Adipocyte (in vitro differentiated cells): ENCODE measurements at regions not wholly inside any gene's neighbourhood (a gene's known extent, or its start where the extent isn't known, plus 50 kb on each side); places are given as distances from the start of the nearest gene placed in this dataset.

ENCODE experiments used
- DNase-seq: peaks from one replicate; pipeline ENCODE4 v3.0.0-alpha.2; 2015; ENCODE audit warnings: low read depth
- H3K27me3 ChIP-seq: replicated peaks from 2 replicates; pipeline ENCODE4 v1.7.0; 2013; ENCODE audit warnings: mild to moderate bottlenecking, low read length, moderate library complexity; ENCODE audit not compliant: control insufficient read depth, insufficient read depth
- H3K36me3 ChIP-seq: 2 replicates; pipeline ENCODE4 v1.7.0; 2013; ENCODE audit warnings: low read length, mild to moderate bottlenecking, moderate library complexity; ENCODE audit not compliant: control insufficient read depth, insufficient read depth, severe bottlenecking
- H3K4me1 ChIP-seq: 2 replicates; pipeline ENCODE4 v1.7.0; 2013; ENCODE audit warnings: mild to moderate bottlenecking, low read length, moderate library complexity; ENCODE audit not compliant: control insufficient read depth, insufficient read depth
- H3K4me3 ChIP-seq: 2 replicates; pipeline ENCODE4 v1.7.0; 2013; ENCODE audit warnings: mild to moderate bottlenecking, low read length, moderate library complexity
- H3K9ac ChIP-seq: 2 replicates; pipeline ENCODE4 v1.7.0; 2013; ENCODE audit warnings: mild to moderate bottlenecking, low read length, moderate library complexity
- H3K9me3 ChIP-seq: 2 replicates; pipeline ENCODE4 v1.7.0; 2013; ENCODE audit warnings: mild to moderate bottlenecking, low read length, moderate library complexity; ENCODE audit not compliant: control insufficient read depth

DNA sequence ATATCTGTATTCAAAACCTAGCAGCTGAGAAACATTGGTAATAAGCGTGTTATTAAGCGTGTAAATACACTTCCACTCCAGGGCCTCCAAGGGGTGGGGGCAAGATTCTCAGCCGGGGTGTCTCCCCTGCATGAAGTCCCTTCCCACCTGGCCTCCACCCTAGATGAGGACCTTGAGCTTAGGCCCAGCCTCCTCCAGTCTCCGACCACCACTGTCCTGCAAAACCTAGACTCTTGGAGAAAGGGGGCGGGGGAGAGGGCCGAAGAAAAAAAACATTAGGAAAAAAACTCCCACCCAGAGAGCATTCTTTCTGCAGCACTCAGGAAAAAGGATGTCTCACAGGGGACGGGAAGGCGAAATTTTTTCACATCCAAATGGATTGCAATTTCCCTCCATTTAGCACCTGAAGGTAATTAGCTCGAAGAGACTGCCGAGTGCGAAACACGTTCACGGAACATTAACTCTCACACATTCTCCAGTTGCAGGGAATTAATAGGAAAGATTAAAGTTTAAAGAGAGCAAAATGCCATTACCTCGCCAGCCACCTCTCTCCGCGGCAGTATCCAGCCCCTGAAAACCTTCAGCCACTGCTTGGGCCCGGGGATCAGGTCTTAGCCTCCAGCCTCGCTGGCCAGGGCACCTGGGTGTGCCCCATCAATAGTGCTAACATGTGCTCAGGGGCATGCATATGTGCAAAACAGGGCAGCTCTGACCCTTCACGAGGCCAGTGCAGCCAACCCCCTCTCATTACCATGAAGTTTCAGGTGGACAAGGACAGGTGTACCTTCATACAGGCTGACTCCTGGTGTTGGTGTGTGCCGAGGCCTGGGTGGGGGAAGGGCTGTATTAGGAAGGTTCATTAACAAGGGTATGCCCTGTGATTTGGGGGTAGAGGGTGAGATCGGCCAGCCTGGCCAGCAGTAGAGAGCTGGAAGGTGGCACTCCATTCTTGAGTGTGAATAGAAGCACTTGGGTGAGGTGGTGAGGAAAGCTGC is 77.2 kb downstream of the HIF1AN start:
- H3K36me3 ChIP-seq, result no peaks in the 10 kb centered on the region
- no peak overlapping the region for H3K4me3 ChIP-seq
- H3K27me3 ChIP-seq, result peaks cover 65% of the 10 kb centered on the region
- no peak overlapping the region for H3K9ac ChIP-seq
- H3K9me3 ChIP-seq, result peaks cover 2% of the 10 kb centered on the region
- H3K4me1 ChIP-seq, result no peaks in the 10 kb centered on the region
- no peak for DNase-seq

DNA sequence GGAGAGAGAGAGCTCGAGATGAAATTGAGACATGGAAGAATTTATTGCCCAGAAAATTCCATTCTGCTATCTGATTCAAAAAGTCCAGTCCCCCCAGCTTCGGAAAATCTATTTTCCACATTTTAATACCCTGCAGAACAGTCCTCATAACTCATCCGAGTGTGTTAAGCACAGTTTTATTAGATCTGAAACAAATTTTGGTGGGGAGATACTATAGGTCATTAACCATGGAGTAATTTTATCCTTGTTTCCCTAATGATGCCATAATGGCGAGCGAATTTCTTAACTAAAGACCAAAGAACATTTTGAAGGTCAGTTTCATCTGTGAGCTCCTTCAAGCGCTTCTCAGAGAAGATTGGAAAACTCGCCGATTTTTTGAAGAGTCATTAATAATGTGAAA is 78.1 kb downstream of the HIF1AN start:
- peaks cover 68% of the 10 kb centered on the region for H3K27me3 ChIP-seq

DNA sequence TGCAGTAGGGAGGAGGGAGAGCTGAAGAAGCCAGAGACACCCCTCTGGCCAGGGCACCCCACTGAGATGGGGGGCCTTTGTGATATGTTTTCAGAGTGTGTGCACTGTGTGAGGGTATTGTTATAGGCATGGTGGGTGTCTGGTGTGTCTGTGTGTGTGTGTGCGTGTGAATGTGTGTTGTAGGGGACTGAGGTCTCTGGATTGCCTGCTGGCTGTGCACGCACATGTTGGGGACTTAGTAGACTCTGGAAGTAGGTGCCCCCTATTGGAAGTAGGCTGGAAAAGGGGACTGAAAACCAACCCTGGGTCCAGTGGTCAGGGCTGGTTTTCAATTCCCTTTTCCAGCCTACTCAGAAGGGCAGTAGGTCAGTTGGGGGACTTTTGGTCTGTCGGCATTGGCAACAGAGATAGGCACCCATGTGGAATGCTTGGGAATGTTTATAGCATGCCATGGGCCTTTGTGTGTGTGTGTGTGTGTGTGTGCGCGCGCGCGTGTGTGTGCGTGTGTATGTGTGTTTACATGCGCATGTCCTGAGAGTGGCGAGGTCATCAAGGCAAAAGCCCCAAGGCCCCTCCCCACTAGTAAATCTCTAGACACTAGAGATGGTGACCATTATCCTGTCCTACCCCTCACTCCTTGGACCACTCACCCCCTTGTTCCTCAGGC is 78.8 kb downstream of the HIF1AN start:
- H3K4me3 ChIP-seq, result no peak overlapping the region
- H3K27me3 ChIP-seq, result peaks cover 66% of the 10 kb centered on the region
- no peaks in the 10 kb centered on the region for H3K36me3 ChIP-seq
- no peak for DNase-seq
- no peak overlapping the region for H3K9ac ChIP-seq
- no peaks in the 10 kb centered on the region for H3K9me3 ChIP-seq
- H3K4me1 ChIP-seq, result no peaks in the 10 kb centered on the region

More for the DNA sequence above, 78.1 kb downstream of the HIF1AN start:
- no peaks in the 10 kb centered on the region for H3K9me3 ChIP-seq
- no peak overlapping the region for H3K9ac ChIP-seq
- no peak for DNase-seq
- no peak overlapping the region for H3K4me3 ChIP-seq
- no peaks in the 10 kb centered on the region for H3K4me1 ChIP-seq
- H3K36me3 ChIP-seq, result no peaks in the 10 kb centered on the region

DNA sequence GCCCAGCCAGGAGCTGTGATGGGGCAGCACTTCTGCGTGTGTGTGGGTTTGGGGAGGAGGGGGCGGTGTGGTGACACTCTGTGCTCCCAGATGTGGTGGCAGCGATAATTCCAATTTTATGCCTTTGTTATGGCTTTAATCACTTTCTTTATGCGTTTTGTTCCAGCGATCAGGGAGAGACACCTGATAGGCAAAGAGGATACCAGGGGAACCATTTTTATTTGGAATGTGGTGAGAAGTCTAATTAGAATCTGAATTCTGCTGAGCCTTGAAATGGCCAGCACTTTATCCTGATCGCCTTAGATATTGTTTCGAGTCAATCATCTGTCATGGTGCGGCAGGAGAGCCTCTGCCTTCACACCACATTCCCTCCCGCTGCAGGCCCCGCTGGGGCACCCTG is 79.5 kb downstream of the HIF1AN start:
- no peaks in the 10 kb centered on the region for H3K36me3 ChIP-seq
- no peak overlapping the region for H3K9ac ChIP-seq
- H3K4me1 ChIP-seq, result no peaks in the 10 kb centered on the region
- no peak overlapping the region for H3K4me3 ChIP-seq
- peaks cover 68% of the 10 kb centered on the region for H3K27me3 ChIP-seq
- no peaks in the 10 kb centered on the region for H3K9me3 ChIP-seq
- DNase-seq, result no peak

DNA sequence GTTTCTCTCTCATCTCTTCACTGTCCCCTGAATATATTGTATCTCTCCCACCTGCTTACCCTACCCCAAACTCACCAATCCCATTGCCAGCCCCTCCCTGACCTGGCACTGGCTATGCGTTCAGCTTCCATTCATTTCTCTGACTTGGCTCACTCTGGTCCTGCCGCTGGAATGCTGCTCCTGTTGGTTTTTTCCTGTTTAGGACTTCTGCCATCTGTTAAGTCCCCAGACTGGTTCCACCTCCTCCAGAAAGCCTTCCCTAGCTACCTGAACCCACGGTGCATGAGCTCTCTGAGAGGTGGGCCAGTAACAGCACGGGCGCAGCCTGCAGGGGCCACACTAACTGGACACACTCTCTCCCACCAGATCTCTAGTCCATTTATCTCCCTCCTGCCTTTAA is 80.2 kb downstream of the HIF1AN start:
- DNase-seq, result no peak
- Histone ChIP-seq H3K36me3 (no peaks in the 10 kb centered on the region), H3K9me3 (no peaks in the 10 kb centered on the region), H3K9ac (no peak overlapping the region), H3K4me1 (no peaks in the 10 kb centered on the region), H3K4me3 (no peak overlapping the region), H3K27me3 (peaks cover 74% of the 10 kb centered on the region)

DNA sequence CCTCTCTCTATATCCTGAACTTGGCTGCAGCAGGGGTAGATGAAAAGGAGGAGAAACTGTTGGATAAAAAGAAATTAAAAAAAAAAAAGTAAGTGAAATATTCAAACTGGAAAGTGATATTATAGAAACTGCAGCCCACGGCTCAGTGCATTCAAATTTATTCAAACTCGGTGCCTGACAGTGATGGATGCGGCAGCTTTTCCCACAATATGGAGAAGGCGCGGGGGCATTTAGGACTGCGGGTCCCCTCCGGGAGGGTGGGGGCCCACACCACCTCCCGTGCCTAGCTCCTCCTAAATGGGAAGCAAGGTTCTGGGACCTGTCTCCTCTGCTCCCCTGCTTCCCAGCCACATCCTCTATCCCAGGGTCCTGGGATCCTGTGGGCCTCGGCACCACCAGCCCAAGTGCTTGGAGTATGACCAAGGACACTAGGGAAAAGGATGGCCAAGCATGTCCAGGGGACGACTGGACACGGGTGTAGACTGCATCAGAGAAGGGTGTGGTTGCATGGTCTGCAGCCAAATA is 82.4 kb downstream of the HIF1AN start:
- Histone ChIP-seq H3K4me1 (no peaks in the 10 kb centered on the region), H3K27me3 (peaks cover 77% of the 10 kb centered on the region), H3K4me3 (no peak overlapping the region), H3K36me3 (no peaks in the 10 kb centered on the region), H3K9me3 (no peaks in the 10 kb centered on the region), H3K9ac (no peak overlapping the region)
- DNase-seq, result no peak

DNA sequence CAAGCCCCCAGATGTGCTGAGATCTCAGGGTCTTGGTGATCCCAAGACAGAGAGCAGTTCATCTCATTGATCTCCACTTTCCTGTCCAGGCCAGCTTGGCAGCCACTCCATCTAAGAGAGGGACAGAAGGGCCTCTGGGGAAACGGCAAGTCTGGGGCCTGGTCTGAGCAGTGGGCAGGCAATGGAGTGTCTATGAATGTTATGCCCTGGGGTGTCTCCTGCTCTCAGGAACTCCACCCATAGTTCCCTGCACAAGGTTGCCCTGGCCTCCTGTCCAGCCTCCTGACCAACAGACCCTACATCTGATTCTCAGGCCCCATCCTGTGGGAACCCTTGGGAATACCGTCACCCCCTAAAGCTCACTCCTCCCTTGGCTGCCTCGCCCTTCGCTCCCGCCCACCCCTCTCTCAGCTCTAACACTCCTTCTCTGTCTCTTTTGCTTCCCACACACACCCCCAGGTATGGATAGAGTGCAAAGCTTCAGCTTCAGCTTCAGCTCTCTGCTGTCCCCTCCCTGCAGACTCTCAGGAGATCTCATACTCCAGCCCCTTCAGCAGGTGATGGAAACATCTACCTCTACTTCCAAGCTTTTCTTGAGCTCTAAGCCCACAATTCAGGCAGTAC is 83.0 kb downstream of the HIF1AN start:
- H3K4me3 ChIP-seq, result no peak overlapping the region
- H3K27me3 ChIP-seq, result peaks cover 75% of the 10 kb centered on the region
- no peak for DNase-seq
- no peaks in the 10 kb centered on the region for H3K4me1 ChIP-seq
- H3K9me3 ChIP-seq, result no peaks in the 10 kb centered on the region
- no peaks in the 10 kb centered on the region for H3K36me3 ChIP-seq
- no peak overlapping the region for H3K9ac ChIP-seq

DNA sequence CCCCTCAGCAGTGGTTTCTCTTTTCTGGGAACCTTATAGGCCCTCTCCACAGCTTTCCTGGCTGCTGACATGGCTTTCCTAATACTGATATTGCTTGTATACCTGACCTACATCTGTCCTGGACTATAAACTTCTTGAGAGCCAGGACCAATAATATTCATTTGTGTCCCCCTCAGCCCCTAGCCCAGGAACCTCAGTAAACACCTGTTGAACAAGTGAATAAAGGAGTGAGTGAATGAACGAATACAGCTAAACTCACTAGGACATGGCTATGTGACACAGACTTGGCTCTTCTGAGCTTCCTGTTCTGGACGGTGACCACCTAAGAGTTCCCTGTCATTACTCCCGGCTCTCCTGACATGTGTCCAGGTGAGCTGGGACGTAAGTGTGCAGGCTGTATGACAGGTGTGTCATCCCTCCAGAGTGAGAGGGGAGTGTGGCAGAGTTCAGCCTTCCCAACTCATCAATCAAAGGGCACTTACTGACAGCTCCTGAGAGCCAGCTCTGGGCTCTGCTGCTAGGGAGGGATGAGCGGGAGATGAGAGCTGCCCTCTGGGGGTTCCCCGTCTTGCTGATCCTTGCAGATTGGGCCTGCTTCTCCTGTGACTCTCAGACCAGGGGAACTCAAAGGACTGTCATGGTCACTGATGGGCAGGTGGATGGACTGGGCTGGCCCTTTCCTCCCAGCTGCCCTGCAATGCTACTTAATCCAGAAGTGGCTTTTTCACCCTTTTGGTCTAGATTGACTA is 84.5 kb downstream of the HIF1AN start:
- Histone ChIP-seq H3K4me3 (no peak overlapping the region), H3K4me1 (no peaks in the 10 kb centered on the region), H3K36me3 (no peaks in the 10 kb centered on the region), H3K9me3 (no peaks in the 10 kb centered on the region), H3K9ac (no peak overlapping the region), H3K27me3 (peaks cover 77% of the 10 kb centered on the region)
- DNase-seq, result no peak

DNA sequence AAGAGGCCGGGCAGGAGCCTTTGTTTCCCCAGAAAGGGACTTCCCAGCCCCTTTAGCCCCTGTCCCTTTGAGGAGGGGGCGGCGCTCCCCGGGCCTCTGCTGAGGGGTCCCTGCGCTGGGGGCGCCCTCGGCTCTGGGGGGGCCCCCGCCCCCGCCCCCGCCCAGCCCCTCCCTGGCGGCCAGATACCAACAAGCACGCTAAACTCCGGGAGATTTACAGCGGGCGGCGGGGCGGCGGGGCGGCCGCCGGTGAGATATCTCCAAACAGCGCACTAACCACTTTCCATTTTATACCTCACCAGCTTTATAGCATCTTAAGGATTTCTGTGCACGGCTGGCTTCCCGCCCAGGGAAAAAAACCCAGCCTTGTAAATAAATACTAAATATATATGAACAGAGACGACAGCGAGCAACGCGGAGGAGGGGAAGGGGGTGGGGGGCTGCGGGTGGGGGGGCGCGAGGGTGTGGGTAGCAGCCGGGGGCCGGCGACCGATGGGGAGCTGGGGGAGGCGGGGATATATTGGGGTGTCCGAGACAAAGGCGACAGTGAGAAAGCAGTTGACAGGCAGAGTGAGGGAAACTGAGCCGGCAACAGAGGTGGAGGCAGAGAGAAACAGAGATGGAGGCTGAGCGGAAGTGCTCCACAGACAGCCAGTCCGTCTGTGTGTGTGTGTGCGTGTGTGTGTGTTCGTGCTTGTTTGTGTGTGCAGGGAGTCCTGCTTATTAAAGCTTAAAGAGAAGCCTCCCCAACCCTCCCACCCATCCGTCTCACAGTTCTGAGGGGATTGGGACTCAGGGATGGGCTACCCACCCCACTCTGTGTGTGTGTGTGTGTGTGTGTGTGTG is 85.8 kb downstream of the HIF1AN start:
- Histone ChIP-seq H3K36me3 (no peaks in the 10 kb centered on the region), H3K9me3 (peaks cover 1% of the 10 kb centered on the region), H3K4me1 (no peaks in the 10 kb centered on the region), H3K4me3 (no peak overlapping the region), H3K27me3 (peaks cover 78% of the 10 kb centered on the region), H3K9ac (no peak overlapping the region)
- DNase-seq, result no peak

DNA sequence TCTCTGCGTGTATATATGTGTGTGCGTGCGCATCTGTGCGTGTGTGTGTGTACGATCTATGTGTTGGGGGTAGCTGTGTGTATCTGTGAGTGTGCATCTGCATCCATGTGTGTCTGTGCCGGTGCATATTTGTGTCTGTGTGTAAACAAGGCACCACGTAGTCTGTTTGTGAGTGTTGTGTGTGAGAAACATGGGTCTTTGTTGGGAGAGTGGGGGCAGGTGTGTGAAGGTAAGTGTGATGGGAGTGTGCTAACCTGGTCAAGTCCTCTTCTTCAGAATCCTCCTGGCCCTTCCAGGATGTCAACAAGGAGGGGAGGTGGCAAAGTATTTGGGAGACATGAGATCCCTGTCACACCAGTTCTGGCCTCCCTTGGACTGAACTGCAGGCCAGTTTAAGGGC is 87.2 kb downstream of the HIF1AN start:
- Histone ChIP-seq H3K36me3 (no peaks in the 10 kb centered on the region), H3K9ac (no peak overlapping the region), H3K27me3 (peaks cover 73% of the 10 kb centered on the region), H3K4me3 (no peak overlapping the region), H3K9me3 (peaks cover 4% of the 10 kb centered on the region), H3K4me1 (no peaks in the 10 kb centered on the region)
- DNase-seq, result no peak
